WERI-Rb-1 (cell line): ENCODE measurements at regions not wholly inside any gene's neighbourhood (a gene's known extent, or its start where the extent isn't known, plus 50 kb on each side); places are given as distances from the start of the nearest gene placed in this dataset.

Experiments used
- DNase-seq: peaks from one replicate; pipeline ENCODE4 v3.0.0-alpha.2; 2020
- H3K27ac ChIP-seq: fragments of 250-450 bp; sonication (Bioruptor Pico); 2 replicates; pipeline ENCODE4 v1.5.1; 2020; ENCODE audit warnings: mild to moderate bottlenecking, moderate library complexity
- H3K27me3 ChIP-seq: fragments of 250-450 bp; sonication (Bioruptor Pico); 2 replicates; pipeline ENCODE4 v1.5.1; 2021; ENCODE audit warnings: mild to moderate bottlenecking, low read depth, moderate library complexity; ENCODE audit not compliant: insufficient read depth, severe bottlenecking
- H3K36me3 ChIP-seq: fragments of 250-450 bp; sonication (Bioruptor Pico); 2 replicates; pipeline ENCODE4 v1.5.1; 2020; ENCODE audit warnings: mild to moderate bottlenecking, moderate library complexity
- H3K4me3 ChIP-seq: 2 replicates; pipeline ENCODE4 v1.5.1; 2011; ENCODE audit warnings: low read depth, mild to moderate bottlenecking, control low read depth, low read length
- H3K9me3 ChIP-seq: fragments of 250-450 bp; sonication (Bioruptor Pico); 2 replicates; pipeline ENCODE4 v1.5.1; 2021; ENCODE audit warnings: mild to moderate bottlenecking, moderate library complexity; ENCODE audit not compliant: severe bottlenecking
- TF ChIP-seq, protein P1 (sequence below): IDR thresholded peaks from 2 replicates; pipeline ENCODE4 v1.5.1; 2011; ENCODE audit warnings: low read depth, mild to moderate bottlenecking, control low read depth, inconsistent platforms, low read length

- Histone ChIP-seq H3K9me3 (no peaks in the 10 kb centered on the region), H3K36me3 (no peaks in the 10 kb centered on the region), H3K27me3 (no peaks in the 10 kb centered on the region), H3K27ac (no peak overlapping the region), H3K4me3 (no peak overlapping the region)
- peak; percentile 82 for DNase-seq
- TF ChIP-seq, protein P1, sequence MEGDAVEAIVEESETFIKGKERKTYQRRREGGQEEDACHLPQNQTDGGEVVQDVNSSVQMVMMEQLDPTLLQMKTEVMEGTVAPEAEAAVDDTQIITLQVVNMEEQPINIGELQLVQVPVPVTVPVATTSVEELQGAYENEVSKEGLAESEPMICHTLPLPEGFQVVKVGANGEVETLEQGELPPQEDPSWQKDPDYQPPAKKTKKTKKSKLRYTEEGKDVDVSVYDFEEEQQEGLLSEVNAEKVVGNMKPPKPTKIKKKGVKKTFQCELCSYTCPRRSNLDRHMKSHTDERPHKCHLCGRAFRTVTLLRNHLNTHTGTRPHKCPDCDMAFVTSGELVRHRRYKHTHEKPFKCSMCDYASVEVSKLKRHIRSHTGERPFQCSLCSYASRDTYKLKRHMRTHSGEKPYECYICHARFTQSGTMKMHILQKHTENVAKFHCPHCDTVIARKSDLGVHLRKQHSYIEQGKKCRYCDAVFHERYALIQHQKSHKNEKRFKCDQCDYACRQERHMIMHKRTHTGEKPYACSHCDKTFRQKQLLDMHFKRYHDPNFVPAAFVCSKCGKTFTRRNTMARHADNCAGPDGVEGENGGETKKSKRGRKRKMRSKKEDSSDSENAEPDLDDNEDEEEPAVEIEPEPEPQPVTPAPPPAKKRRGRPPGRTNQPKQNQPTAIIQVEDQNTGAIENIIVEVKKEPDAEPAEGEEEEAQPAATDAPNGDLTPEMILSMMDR = peak; percentile 84
Measured at GRCh38 chr21:38159355-38159754, 97.4 kb upstream of the KCNJ15 start.

GRCh38 chr21:38165466-38166172 is 91.2 kb upstream of the KCNJ15 start:
- Histone ChIP-seq H3K27ac (peak overlapping the region; percentile 29), H3K4me3 (no peak overlapping the region), H3K9me3 (no peaks in the 10 kb centered on the region), H3K36me3 (no peaks in the 10 kb centered on the region), H3K27me3 (no peaks in the 10 kb centered on the region)
- TF ChIP-seq, protein P1 = no peak
- DNase-seq = no peak

DNA sequence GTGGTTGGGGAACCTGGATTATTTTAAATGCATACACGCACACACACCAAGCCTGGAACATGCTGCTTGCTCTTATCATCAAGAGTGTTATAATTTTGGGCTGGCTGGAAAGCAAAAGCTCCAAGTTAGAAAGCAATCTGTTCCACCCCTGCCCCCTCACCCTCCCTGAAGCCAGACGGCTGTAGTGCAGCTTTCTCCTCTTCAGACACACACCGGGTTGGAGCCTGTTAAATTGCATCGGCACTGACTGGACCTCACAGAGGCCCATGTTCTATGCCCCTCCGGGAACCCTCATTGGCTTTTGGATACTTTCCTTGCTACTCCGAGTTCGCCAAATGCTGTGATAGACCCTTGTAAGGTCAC is 90.6 kb upstream of the KCNJ15 start:
- Histone ChIP-seq H3K27me3 (no peaks in the 10 kb centered on the region), H3K36me3 (no peaks in the 10 kb centered on the region), H3K9me3 (no peaks in the 10 kb centered on the region), H3K27ac (peak overlapping the region; percentile 35), H3K4me3 (no peak overlapping the region)
- DNase-seq = peak; percentile 33
- TF ChIP-seq, protein P1 = no peak

DNA sequence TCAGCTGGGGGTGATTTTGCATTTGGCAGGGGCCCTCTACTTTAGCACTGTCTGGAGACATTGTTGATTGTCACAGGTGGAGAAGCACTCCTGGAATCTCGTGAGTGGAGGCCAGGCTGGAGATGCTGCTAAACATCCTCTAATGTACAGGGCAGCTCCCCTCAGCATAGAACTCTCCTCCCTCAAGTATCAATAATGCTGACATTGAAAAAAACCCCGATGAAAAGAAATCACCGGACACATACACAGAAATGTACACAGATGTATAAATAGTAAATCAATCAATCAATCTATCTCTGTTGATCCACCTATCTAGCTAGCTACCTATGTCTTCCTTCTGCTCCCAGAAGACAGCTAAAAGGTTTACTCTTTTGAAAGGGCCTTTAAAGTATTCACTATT is 89.4 kb upstream of the KCNJ15 start:
- Histone ChIP-seq H3K4me3 (no peak overlapping the region), H3K27me3 (no peaks in the 10 kb centered on the region), H3K9me3 (no peaks in the 10 kb centered on the region), H3K27ac (no peak overlapping the region), H3K36me3 (no peaks in the 10 kb centered on the region)
- DNase-seq = no peak
- TF ChIP-seq, protein P1 = no peak

GRCh38 chr21:38170283-38170682 is 86.5 kb upstream of the KCNJ15 start:
- H3K27me3 ChIP-seq = no peaks in the 10 kb centered on the region
- H3K9me3 ChIP-seq = no peaks in the 10 kb centered on the region
- TF ChIP-seq, protein P1 = peak; percentile 77
- peak; percentile 55 for DNase-seq
- no peak overlapping the region for H3K4me3 ChIP-seq
- H3K27ac ChIP-seq = no peak overlapping the region
- no peaks in the 10 kb centered on the region for H3K36me3 ChIP-seq
